Nephron progenitor cell (in vitro differentiated cells): ENCODE measurements at regions not wholly inside any gene's neighbourhood (a gene's known extent, or its start where the extent isn't known, plus 50 kb on each side); places are given as distances from the start of the nearest gene placed in this dataset.
A peak's percentile ranks its signal among the peaks of the same experiment; 100 is the strongest.
"Not testable (repeated sequence)": the region's sequence is repeated elsewhere in the genome, so short reads cannot be mapped to it uniquely, and the experiment has no call there.

Experiments
- DNase-seq: peaks from one replicate; pipeline ENCODE4 v3.0.0; 2021
- H3K27ac Mint-ChIP-seq: 2 replicates; pipeline ENCODE4 v1.8.0; 2021; ENCODE audit warnings: mild to moderate bottlenecking, moderate library complexity, mixed read lengths
- H3K27me3 Mint-ChIP-seq: 2 replicates; pipeline ENCODE4 v1.8.0; 2021; ENCODE audit warnings: mild to moderate bottlenecking, low read depth, mixed read lengths; ENCODE audit not compliant: poor library complexity
- H3K36me3 Mint-ChIP-seq: 2 replicates; pipeline ENCODE4 v1.8.0; 2021; ENCODE audit warnings: low read depth, mixed read lengths
- H3K4me1 Mint-ChIP-seq: 2 replicates; pipeline ENCODE4 v1.8.0; 2021; ENCODE audit warnings: mixed read lengths
- H3K4me3 Mint-ChIP-seq: 2 replicates; pipeline ENCODE4 v1.8.0; 2021; ENCODE audit warnings: mild to moderate bottlenecking, moderate library complexity, mixed read lengths
- H3K9me3 Mint-ChIP-seq: 2 replicates; pipeline ENCODE4 v1.8.0; 2021; ENCODE audit warnings: mild to moderate bottlenecking, moderate library complexity, mixed read lengths
- TF ChIP-seq, protein P1 (sequence below): fragments of 200-600 bp; sonication (generic); IDR thresholded peaks from 2 replicates; pipeline ENCODE4 v1.5.0; 2021; ENCODE audit warnings: antibody characterized with exemption

DNA sequence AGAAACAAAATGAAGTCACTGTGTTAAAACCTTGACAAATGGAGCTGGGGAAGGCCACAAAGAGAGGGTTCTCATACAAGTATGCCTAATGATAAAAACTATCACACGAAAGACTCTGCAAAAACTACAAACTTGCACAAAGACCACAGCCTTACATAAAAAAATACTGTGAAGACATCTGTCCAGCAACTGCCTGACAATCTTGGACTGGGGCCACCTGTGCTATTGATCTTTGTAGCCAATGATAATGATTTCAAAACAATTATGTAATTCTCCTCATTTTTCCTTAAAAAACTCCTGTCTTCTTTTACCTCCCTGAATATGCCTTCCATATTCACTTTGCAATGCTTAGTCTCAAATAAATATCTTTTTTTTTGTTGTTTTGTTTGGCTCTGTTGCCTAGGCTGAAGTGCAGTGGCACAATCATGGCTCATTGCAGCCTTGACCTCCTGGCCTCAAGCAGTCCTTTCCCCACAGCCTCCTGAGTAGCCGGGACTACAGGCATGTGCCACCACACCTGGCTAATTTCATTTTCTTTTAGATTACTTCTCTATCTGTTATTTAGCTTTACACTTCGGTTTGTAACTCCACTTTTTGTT lies 79.4 kb upstream of the RHOU start:
- Mint-ChIP-seq H3K27me3 (peaks cover 23% of the 10 kb centered on the region), H3K27ac (no peak overlapping the region), H3K9me3 (peaks cover 2% of the 10 kb centered on the region), H3K4me3 (no peak overlapping the region), H3K36me3 (no peaks in the 10 kb centered on the region), H3K4me1 (no peaks in the 10 kb centered on the region)
- TF ChIP-seq, protein P1, sequence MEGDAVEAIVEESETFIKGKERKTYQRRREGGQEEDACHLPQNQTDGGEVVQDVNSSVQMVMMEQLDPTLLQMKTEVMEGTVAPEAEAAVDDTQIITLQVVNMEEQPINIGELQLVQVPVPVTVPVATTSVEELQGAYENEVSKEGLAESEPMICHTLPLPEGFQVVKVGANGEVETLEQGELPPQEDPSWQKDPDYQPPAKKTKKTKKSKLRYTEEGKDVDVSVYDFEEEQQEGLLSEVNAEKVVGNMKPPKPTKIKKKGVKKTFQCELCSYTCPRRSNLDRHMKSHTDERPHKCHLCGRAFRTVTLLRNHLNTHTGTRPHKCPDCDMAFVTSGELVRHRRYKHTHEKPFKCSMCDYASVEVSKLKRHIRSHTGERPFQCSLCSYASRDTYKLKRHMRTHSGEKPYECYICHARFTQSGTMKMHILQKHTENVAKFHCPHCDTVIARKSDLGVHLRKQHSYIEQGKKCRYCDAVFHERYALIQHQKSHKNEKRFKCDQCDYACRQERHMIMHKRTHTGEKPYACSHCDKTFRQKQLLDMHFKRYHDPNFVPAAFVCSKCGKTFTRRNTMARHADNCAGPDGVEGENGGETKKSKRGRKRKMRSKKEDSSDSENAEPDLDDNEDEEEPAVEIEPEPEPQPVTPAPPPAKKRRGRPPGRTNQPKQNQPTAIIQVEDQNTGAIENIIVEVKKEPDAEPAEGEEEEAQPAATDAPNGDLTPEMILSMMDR: no peak
- DNase-seq: no peak

DNA sequence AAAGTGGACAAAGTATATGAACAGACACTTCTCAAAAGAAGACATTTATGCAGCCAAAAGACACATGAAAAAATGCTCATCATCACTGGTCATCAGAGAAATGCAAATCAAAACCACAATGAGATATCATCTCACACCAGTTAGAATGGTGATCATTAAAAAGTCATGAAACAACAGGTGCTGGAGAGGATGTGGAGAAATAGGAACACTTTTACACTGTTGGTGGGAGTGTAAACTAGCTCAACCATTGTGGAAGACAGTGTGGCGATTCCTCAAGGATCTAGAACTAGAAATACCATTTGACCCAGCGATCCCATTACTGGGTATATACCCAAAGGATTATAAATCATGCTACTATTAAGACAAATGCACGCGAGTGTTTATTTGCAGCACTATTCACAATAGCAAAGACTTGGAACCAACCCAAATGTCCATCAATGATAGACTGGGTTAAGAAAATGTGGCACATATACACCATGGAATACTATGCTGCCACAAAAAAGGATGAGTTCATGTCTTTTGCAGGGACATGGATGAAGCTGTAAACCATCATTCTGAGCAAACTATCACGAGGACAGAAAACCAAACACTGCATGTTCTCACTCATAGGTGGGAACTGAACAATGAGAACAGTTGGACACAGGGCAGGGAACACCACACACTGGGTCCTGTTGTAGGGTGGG lies 73.1 kb upstream of the RHOU start:
- not testable (repeated sequence) for H3K36me3 Mint-ChIP-seq, H3K4me3 Mint-ChIP-seq, H3K9me3 Mint-ChIP-seq, H3K4me1 Mint-ChIP-seq, H3K27ac Mint-ChIP-seq, DNase-seq
- H3K27me3 Mint-ChIP-seq: peaks cover 14% of the 10 kb centered on the region

DNA sequence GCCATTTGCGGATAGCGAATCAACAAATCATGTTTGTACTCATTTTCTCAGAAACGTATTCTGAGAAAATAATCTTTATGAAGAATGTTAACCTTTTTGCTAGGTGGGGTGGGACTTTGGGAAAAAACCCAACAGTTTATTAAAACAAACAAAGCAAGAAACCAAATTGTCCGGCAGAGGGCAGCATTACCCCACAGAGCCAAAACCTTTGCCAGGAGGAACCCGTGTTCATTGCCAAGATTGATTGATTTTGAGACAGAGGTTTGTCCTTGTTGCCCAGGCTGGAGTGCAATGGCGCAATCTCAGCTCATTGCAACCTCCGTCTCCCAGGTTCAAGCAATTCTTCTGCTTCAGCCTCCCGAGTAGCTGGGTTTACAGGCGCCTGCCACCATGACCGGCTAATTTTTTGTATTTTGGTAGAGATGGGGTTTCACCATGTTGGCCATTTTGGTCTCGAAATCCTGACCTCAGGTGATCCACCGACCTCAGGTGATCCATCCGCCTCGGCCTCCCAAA lies 70.8 kb upstream of the RHOU start:
- TF ChIP-seq, protein P1: peak; percentile 87
- Mint-ChIP-seq H3K36me3 (no peaks in the 10 kb centered on the region), H3K4me3 (no peak overlapping the region), H3K27ac (no peak overlapping the region), H3K4me1 (no peaks in the 10 kb centered on the region), H3K27me3 (peaks cover 11% of the 10 kb centered on the region), H3K9me3 (peaks cover 7% of the 10 kb centered on the region)
- peak; percentile 88 for DNase-seq

DNA sequence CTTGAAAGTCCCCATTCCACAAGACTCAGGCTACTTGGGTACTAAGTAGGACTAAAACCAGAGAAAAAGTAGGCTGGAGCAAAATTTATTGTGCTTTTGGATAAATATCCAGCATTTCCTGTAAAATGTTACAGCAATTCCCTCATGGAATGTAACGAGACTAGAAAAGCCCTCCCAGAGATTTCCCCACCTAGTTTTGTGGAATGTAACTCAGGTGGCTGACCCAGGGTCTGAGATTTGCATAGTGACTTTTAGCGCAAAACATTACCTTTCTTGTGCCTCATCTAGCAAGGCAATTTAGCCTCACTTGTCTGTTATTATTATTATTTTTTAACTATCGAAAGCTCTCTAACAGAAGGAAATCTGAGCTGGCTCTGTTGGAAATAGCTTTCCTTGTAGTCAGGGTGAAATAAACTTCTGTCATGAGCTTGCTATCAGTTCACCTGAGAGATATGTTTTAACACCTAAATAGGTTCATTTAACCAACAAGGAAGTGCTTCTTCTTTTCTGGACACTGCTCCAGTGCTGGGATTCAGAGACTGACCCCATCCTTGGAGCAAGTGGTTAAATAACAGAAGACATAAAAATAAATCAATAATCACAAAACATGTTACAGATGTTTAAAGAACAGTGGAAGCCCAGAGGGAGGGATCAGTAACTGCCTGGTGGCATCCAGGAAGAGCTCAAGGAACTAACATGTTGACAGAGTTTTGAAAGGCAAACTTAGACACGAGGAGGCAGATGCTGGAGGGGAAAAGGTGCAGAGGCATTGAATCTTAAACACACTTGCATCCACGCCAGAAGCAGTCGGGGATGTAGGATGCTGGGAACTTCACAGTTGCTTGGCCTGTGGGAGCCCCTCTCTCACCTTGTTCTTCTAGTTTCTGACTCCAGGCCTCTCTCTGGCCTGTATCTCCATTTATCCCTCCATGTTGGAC lies 68.3 kb upstream of the RHOU start:
- TF ChIP-seq, protein P1: no peak
- H3K9me3 Mint-ChIP-seq: no peaks in the 10 kb centered on the region
- no peak overlapping the region for H3K27ac Mint-ChIP-seq
- no peaks in the 10 kb centered on the region for H3K36me3 Mint-ChIP-seq
- no peak for DNase-seq
- no peak overlapping the region for H3K4me3 Mint-ChIP-seq
- H3K4me1 Mint-ChIP-seq: no peaks in the 10 kb centered on the region
- peaks cover 4% of the 10 kb centered on the region for H3K27me3 Mint-ChIP-seq

DNA sequence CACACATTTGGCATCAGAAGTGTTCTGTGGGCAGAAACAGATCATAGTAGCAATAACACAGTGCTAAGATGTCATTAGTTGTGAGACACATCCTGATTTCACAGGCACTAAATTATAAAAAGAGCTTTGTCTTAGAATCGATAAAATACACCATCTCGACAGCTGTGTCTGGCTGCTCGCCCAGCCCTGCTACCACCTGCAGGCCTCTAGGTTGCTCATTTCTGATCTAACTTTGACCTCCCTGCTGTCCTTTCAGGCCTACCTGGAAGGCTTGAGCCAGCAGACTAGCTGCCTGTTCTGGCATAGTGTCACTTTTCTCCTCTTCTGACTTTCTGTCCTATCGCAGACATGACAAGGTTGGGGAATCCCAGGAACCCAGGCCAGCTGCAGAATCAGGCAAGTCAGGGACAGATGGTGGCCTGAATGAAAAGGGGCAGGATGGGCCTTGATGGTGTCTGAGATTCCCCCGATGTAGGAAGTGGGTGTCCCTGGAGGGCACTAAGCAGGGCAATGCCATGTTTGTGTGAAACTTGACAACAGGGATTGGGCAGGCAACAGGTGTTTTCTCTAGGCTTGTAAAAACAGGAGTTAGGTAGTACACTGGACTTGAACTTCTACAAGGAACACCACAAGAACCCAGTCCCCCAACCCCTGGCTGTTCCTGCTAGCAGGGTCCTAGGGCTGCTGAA lies 66.6 kb upstream of the RHOU start:
- H3K9me3 Mint-ChIP-seq: no peaks in the 10 kb centered on the region
- H3K4me1 Mint-ChIP-seq: no peaks in the 10 kb centered on the region
- DNase-seq: no peak
- no peak overlapping the region for H3K4me3 Mint-ChIP-seq
- peaks cover 8% of the 10 kb centered on the region for H3K27me3 Mint-ChIP-seq
- TF ChIP-seq, protein P1: no peak
- no peaks in the 10 kb centered on the region for H3K36me3 Mint-ChIP-seq
- no peak overlapping the region for H3K27ac Mint-ChIP-seq

DNA sequence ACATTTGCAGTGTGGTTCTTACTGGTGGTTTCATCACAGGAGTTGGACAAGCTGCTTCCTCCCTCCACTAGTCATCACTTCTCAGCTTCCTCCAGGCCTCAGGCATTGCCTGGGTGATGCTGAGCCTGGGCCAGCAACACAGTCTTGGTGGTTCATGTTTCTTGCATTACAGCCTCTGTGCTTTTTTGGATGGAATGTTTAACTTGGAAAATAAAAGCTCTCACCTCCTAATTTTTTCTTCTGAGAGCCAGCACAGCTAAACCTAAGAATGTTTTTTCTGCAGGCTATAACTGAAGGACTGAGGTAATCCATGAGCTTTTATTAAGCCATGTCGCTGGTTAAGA lies 66.1 kb upstream of the RHOU start:
- peaks cover 8% of the 10 kb centered on the region for H3K27me3 Mint-ChIP-seq
- TF ChIP-seq, protein P1: no peak
- H3K4me3 Mint-ChIP-seq: no peak overlapping the region
- H3K9me3 Mint-ChIP-seq: no peaks in the 10 kb centered on the region
- no peak overlapping the region for H3K27ac Mint-ChIP-seq
- H3K4me1 Mint-ChIP-seq: no peaks in the 10 kb centered on the region
- H3K36me3 Mint-ChIP-seq: no peaks in the 10 kb centered on the region
- DNase-seq: no peak

DNA sequence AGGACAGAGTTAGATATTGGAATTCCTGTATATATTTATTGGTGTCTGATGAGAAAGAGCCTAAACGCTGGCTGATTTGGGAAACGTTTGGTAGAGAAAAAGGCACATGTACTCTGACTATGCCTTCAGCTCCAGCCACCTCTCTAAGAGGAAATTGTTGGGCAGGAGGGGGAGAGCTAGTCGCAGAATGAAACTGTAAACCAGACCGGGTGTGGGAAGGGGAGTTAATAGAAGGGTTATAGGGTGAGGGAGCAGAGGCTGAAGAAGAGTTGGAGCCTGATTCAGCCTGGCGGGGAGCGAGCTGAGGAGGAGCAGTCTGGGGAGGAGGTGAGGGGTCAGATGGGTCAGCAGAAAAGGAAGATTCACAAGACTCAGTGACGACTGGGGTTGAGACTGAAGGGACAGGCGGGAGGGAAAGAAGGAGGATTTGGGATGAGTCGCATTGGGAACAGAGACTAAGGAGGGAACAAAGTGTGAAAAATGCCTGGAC lies 54.2 kb upstream of the RHOU start:
- H3K36me3 Mint-ChIP-seq, H3K9me3 Mint-ChIP-seq, DNase-seq, H3K27me3 Mint-ChIP-seq: not testable (repeated sequence)
- H3K4me1 Mint-ChIP-seq: peaks cover 34% of the 10 kb centered on the region
- H3K27ac Mint-ChIP-seq: peak overlapping the region; percentile 9
- H3K4me3 Mint-ChIP-seq: peak overlapping the region; percentile 15
